HG02588 (cell line): ENCODE measurements at regions not wholly inside any gene's neighbourhood (a gene's known extent, or its start where the extent isn't known, plus 50 kb on each side); places are given as distances from the start of the nearest gene placed in this dataset.

Source experiments
- ATAC-seq: cut with Tn5 transposase; IDR thresholded peaks from one replicate; pipeline ENCODE4 v1.9.1; 2021; ENCODE audit warnings: mild to moderate bottlenecking, moderate library complexity; ENCODE audit not compliant: unreplicated experiment

- no peak for ATAC-seq
Observed at GRCh38 chr6:156167625-156168071, 609.5 kb upstream of the ARID1B start.

DNA sequence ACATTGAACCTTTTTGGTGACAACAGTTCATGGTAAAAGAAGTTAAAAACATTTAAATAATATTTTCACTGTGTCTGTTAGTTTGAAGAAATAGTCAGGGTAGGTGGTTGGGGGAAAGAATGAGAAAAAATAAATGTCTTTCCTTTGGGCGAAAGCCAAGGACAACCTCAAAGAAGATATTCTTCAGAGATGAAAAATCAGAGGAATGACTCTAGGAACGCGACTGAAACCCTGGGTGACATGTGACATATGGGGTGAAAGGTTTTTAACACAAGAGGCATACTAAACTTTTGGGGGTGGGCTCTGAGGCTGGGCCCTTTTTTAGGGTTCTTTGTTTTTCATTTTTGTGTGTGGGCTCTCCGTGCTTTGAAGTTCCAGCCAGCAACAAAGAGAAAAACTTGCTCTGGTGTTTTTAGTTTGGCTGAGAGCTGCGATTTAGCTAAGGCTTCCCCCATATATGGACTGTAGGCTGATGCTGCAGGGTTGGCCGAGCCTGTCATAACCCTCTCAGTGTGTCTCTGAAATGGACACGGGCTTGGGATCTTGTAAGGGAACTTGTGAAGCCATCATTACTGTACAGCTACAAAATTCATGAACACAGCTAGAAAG, 610.1 kb upstream of the ARID1B start:
- ATAC-seq: no peak

DNA sequence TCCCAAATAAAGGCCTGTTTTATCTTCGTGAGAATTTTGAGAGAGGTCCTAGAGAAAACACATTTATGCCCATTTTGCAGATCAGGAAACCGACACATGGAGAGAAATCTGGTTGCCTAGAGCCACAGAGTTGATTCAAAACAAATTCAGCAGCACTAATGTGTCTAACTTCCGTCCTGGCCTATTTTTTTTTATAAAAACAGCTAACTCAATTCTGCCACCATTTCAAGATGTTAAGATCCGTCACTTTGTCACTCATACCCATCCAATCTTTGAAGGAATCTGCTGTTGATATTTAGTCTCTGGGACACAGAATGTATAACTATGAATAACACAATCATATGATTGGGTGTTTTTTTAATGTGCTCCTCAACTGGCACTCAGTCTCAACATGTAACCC, 611.1 kb upstream of the ARID1B start:
- no peak for ATAC-seq

GRCh38 chr6:156164701-156165452, 612.3 kb upstream of the ARID1B start:
- no peak for ATAC-seq

DNA sequence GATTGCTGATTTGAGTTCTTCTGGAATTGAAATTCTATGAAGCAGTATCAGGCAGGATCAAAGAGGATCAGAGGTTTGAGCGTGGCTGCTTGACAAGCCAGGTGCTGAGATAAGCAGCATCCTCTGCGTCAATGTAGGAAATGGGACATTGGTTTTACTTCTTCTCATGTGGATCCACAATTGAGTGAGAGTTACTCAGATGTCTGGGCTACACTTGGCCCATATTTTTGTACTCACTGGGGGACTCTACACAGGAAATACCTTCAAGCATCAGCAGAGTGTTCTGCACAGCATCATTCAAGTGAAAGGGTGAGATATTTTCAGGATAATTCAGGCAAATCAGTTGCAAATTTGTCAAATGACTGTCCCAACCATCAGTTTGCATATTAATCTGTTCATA, 613.9 kb upstream of the ARID1B start:
- ATAC-seq: no peak

DNA sequence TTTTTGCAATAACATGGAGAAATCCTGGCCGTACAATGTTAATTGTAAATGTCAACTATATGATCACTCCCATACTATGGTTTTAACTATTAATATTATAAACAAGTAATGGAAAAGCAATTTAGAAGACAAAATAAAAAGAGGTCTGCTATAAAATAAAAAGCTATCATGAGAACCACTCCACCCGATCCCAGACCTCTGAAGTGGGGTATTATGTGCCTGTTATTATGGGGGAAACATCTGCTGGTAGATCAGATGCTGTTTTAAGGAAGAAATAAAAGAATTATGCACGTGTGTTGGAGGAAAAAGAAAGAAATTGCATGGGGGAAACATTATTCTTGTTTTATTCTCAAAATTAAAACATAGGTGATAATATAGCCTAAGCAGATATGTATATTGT, 615.7 kb upstream of the ARID1B start:
- no peak for ATAC-seq

DNA sequence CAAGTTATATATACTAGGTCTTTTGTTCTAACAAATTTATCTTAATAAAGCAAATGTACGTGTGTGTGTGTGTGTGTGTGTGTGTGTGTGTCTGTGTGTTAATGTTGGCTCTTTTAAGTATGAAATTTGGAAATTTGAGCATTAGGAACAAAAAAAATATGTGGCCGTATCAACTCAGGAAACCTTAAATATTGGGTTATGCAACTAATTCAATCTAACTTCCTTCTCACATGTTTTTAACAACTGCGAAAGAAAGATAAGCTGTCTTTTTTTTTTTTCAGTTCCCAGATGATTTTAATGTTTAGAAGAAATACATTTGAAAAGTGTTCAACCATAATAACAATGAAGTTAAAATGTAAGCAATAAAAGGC, 616.4 kb upstream of the ARID1B start:
- ATAC-seq: no peak

DNA sequence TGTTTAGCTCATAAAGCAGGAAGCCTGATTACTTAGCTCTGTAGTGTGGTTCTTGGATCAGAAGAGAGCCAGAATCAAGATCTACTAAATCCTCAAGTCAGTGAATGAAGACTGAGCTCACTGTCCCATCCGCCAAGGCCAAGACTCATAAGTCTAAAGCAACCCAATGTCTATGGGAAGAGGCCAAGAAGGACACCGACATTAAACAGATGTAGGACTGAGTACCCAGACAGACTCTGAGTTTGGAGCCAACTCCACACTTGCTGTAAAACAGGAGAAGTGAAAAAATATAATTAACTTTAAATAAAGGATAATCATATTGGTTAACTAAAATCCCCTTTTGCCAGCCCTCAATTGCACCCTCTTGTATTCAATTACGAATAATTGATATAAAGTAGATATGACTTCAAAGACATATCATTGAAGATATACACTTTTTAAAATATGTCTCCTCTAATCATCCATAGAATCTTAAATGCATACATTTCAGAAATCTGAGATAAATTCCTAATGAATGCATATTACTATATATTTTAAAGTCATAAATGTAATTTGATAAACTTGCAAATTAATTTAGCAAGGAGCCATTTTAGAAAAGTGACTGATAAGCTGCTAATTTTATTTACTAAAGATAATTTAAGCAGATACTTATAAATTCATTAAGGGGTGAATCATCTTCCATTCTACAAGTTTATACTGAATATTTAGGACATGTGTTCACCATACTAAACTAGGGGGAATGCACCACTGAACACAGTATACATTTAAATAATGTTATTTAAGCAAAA, 617.0 kb upstream of the ARID1B start:
- ATAC-seq: no peak

GRCh38 chr6:156154896-156155295, 622.3 kb upstream of the ARID1B start:
- no peak for ATAC-seq

DNA sequence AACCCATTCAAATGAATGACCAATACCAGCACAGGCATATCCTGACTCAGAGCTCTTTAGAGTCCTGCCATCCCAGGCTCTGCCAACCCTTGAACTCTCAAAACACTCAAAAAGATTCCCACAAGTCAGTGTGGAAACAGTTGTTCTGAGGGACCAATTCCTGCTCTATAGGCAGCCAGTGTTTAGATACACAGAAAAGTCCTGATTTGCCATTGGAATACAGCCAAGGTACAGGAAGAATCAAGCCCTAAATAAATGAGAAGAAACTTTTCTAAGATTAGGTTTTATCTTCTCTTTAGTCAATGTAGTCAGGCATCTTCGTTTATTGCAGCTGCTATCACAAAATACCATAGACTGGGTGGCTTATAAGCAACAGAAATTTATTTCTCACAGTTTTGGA, 626.8 kb upstream of the ARID1B start:
- no peak for ATAC-seq

GRCh38 chr6:156146891-156147290, 630.3 kb upstream of the ARID1B start:
- no peak for ATAC-seq

GRCh38 chr6:156131221-156131903, 645.8 kb upstream of the ARID1B start:
- ATAC-seq: peak; percentile 98

GRCh38 chr6:156126535-156126934, 650.6 kb upstream of the ARID1B start:
- ATAC-seq: no peak

DNA sequence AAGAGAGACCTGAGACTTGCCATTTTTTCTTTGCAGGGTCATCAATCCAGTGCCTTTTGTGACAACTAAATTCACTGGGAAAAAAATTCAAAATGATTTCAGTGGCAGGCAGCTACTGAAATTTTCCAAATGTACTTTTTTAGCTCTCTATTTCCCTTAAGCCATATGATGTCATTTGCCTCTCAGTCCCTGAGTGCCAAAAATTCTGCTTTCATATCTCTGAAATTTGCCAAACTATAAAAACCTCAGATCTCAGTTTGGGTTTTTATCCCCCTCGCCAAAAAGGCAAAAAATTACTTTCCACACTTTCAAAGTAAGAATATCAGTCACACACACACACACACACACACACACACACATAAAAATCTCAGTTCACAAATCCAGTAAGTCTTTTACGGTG, 651.3 kb upstream of the ARID1B start:
- ATAC-seq: no peak

GRCh38 chr6:156123731-156124130, 653.4 kb upstream of the ARID1B start:
- ATAC-seq: no peak

DNA sequence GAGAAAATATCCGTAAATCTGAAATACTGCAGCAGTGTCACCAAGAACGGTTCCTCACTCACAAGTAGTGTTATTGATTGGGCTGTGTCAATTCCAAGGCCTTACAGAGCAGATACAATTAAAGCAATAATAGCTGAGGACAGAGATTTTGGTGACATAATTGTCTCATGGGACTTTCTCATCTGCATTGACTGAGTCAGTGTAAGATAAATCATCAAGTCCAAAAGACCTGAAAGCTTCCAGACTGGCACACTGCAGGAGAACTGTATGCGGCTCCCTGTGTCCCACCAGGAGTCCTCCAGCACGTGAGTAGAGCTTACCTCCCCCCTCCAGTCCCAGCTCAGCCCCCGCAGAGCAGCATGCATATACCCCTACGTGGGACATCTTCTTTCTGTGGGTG, 655.2 kb upstream of the ARID1B start:
- no peak for ATAC-seq

DNA sequence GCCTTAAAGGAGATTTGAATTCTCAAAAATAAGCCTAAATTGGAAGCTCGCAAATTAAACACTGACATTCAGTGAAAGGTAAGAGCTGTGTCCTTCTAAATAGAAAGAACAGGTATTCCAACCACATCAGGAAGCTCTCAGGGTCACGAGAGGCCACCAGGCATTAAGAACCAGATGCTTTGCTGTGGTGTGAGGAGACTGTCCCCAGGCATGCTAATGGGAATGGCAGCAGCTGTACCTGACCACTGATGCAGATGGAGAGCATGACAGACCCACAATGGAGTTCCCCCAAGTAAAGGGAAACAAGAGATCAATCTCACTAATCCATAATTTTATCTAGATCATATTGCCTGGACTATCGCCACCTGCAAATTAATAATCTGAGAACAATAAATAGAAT, 658.9 kb upstream of the NOX3 start:
- no peak for ATAC-seq

DNA sequence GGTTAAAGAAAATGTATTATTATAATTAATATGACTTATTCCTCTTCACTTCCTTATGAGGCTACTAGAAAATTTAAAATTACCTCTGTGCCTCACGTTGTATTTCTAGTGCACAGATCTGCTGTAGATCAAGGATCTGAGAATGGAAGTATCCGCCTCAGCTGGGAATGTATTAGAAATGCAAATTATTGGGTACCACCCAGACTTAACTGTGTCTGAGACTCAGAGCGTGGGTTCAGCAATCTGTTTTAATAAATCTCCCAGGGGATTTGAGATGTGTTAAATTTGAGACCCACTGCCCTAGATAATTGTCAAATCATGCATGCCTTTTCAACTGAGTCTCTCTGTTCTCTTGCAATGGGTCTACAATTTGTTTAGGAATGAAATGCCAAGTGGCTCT, 658.0 kb upstream of the NOX3 start:
- ATAC-seq: no peak

DNA sequence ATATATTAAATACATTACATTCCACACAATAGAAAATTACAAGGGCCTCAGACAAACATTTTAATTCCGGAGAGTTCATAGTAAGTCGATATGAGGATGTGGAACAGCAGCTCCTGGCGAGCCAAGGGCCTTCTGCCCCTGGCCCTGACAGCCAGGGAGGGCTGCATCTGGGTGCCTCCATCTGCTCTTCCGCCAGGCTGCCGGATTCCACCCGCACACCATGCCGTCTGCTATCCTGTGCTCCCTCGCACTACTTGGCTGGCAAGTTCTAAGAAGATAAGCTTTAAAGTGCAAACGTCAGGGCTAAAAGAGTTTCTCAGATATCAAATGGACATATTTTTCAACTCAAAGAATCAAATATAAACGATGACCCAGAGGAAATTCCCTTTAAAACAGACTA, 656.3 kb upstream of the NOX3 start:
- ATAC-seq: no peak

DNA sequence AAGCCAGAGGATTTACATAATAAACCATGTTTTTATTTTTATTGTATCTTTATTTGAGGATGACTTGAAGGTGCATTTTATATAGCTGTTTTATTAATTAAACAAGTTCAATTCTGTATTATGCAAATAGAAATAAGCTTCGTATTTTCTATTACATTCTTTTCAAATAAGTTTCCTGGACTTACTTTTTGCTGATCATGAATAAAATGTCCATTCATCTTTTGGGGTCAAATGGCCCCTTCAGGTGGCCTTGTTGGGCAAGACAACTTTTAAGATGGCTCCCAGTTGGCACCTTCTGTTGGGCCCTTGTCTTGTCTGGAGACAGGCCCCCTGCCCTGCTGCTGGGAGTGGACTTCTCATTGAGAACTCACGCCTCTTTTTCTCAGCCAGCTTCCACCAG, 654.6 kb upstream of the NOX3 start:
- ATAC-seq: no peak

DNA sequence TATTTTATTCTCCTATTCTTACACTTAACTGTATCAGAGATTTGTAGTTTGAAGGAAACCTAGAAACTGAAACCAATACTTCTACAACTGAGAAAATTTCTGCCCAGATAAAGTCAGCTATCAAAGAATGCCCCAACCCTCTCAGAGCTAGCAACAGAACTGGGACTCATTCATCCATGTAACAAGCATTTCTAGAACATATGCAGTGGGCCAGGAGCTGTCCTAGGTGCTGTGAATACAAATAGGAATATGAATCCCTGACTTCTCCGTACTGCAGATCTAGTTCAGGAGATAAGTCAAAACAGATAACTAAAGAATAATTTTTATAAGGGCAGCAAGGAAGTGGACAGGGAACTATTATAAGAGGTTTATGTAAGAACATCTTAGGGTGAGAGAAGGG, 654.1 kb upstream of the NOX3 start:
- ATAC-seq: no peak
